ENCODE measurements at regions not wholly inside any gene's neighbourhood (a gene's known extent, or its start where the extent isn't known, plus 50 kb on each side); places are given as distances from the start of the nearest gene placed in this dataset.

DNA sequence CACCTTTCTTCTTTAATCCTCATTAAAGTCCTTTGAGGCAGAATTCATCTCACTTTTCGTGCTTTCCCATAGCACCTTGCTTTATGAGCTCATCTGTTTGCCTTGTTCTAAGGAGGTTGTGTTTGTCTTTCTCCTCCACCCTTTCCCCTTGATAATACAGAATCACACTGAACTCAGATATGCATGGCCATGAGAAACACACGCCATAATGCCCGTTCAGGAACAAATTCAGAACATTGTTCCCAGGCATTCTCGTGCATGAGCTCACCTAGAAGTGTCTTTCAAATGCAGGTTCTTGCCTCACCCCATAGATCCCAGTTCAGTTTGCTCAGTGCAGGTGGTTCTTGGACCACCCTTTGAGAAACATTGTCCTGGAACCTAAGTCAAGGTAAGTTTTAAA lies 71.1 kb downstream of the TMEM114 start:
- in situ Hi-C loops (cut with MboI; ENCODE audit: low sequenced_read_pairs, unreplicated experiment), result no loop called here

DNA sequence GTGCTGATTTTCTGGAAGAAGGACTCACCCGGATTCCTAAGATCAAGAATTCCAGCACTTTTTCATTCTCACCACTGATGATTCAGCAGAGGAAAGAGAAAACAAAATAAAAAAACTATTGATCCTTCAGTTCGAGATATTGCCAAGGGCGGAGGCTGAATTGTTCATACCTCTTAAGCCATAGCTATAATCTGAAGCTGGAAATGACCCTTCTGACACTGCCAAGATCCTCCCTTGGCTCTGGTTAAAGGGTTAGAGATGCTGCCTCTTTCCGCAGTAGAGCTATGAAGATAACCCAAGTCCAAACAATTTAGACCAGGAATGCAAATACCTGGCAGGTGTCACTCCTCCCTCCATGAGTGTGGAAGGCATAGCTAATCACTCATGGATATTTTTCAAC lies 73.0 kb downstream of the TMEM114 start:
- no peak for DNase-seq (ENCODE audit: low spot score)
- in situ Hi-C loops (cut with MboI; ENCODE audit: low sequenced_read_pairs, unreplicated experiment), result no loop called here
- TF ChIP-seq CTCF (IDR thresholded peaks at IDR 0.05; ENCODE audit: borderline replicate concordance, control extremely low read depth, extremely low read depth, insufficient read depth, missing control alignments), result no peak

More for the DNA sequence above, 71.1 kb downstream of the TMEM114 start:
- no peak for TF ChIP-seq CTCF (IDR thresholded peaks at IDR 0.05; ENCODE audit: borderline replicate concordance, control extremely low read depth, extremely low read depth, insufficient read depth, missing control alignments)
- no peak for DNase-seq (ENCODE audit: low spot score)

DNA sequence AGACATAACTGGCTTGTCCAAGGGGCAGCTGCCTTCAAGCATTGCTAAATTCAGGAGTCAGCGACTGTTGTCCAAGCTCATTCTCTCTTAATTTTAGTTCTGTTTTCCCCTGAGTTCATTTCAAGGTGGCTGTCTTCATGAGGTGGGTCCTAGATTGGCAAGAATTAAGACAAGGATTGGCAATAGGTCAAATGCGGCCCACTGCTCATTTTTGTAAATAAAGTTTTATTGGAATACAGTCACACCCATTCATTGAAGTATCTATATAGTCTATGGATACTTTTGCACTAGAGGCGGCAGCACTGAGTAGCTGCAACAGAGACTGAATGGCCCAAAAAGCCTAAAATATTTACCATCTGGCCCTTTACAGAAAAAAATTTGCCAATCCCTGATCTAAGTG lies 73.8 kb downstream of the TMEM114 start:
- in situ Hi-C loops (cut with MboI; ENCODE audit: low sequenced_read_pairs, unreplicated experiment), result no loop called here
- no peak for DNase-seq (ENCODE audit: low spot score)
- no peak for TF ChIP-seq CTCF (IDR thresholded peaks at IDR 0.05; ENCODE audit: borderline replicate concordance, control extremely low read depth, extremely low read depth, insufficient read depth, missing control alignments)

DNA sequence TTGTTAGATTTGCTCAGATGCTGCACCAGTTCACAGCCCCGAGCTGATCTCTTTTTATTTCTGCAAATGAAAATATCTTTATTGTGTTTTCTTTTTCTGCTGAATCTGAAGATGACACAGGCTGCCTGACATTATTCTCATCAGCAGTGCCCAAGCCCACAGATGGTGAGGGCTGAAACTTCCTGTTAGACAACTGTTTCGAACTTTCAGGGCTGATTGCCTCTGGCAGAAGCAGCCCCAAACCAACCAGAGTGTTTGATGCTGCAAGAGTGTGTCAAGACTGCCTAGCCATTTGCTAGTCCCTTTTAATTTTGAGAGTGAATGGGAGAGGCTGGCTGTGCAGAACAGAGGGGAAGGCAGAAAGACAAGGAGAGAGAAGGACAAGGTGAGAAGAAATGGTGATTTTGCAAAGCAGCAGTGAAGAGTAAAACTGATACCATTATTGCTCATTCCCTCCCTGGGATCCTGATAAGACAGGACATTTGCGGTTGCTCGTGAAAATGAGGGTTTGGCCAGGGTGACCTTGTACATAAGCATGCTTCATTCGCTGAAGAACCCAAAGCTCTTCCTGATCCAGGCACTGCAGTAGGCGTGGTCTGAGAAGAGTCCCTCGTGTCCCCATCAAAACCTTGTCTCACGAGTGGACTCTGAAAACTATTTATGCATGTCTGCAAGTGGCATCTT lies 77.2 kb downstream of the TMEM114 start:
- in situ Hi-C loops (cut with MboI; ENCODE audit: low sequenced_read_pairs, unreplicated experiment), result no loop called here
- DNase-seq (ENCODE audit: low spot score), result no peak
- TF ChIP-seq CTCF (IDR thresholded peaks at IDR 0.05; ENCODE audit: borderline replicate concordance, control extremely low read depth, extremely low read depth, insufficient read depth, missing control alignments), result no peak

DNA sequence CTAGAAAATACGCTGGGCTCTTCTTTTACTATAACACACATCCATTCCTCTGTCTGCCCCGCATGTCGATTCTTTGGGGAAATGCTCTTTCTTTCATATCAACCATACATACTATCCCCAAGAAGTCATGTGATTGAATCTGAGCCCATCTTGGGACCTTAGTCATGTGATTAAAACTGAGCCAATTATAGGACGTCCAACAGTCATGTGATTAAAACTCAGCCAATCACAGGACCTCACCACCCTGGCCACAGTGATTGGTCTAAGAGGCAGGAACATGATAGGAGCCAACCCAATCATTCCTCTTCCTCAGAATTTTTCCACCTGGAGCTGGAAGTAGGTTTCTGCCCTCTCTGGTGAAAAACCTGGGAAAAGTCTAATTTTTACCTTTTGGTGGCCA lies 78.8 kb downstream of the TMEM114 start:
- TF ChIP-seq CTCF (IDR thresholded peaks at IDR 0.05; ENCODE audit: borderline replicate concordance, control extremely low read depth, extremely low read depth, insufficient read depth, missing control alignments), result no peak
- in situ Hi-C loops (cut with MboI; ENCODE audit: low sequenced_read_pairs, unreplicated experiment), result no loop called here
- DNase-seq (ENCODE audit: low spot score), result no peak

- no peak for DNase-seq (ENCODE audit: low spot score)
- in situ Hi-C loops (cut with MboI; ENCODE audit: low sequenced_read_pairs, unreplicated experiment), result no loop called here
- TF ChIP-seq CTCF (IDR thresholded peaks at IDR 0.05; ENCODE audit: borderline replicate concordance, control extremely low read depth, extremely low read depth, insufficient read depth, missing control alignments), result no peak
These were observed 80.2 kb downstream of the TMEM114 start for GRCh38 chr16:8510160-8510559.
